GM23338 (cell line): ENCODE measurements at regions not wholly inside any gene's neighbourhood (a gene's known extent, or its start where the extent isn't known, plus 50 kb on each side); places are given as distances from the start of the nearest gene placed in this dataset.

Experiments
- ATAC-seq: fragments of 200-7000 bp; cut with Tn5 transposase; 3 replicates; pipeline ENCODE4 v1.9.1; 2020
- DNase-seq: peaks from one replicate; pipeline ENCODE4 v3.0.0-alpha.2; 2015; ENCODE audit warnings: low spot score
- H2AFZ ChIP-seq: fragments of 200-600 bp; sonication (generic); 2 replicates; pipeline ENCODE4 v1.8.0; 2016; ENCODE audit warnings: antibody characterized with exemption, mild to moderate bottlenecking, moderate library complexity
- H3F3A ChIP-seq: fragments of 200-600 bp; sonication (generic); replicated peaks from 2 replicates; pipeline ENCODE4 v1.8.0; 2017; ENCODE audit warnings: antibody characterized with exemption, mixed run types, low read depth
- H3K27ac ChIP-seq: fragments of 200-600 bp; sonication (generic); 2 replicates; pipeline ENCODE4 v1.6.1; 2016; ENCODE audit warnings: low read depth
- H3K27me3 ChIP-seq: fragments of 200-600 bp; sonication (generic); 2 replicates; pipeline ENCODE4 v1.8.0; 2016; ENCODE audit warnings: mild to moderate bottlenecking, mixed run types, moderate library complexity; ENCODE audit not compliant: insufficient read depth
- H3K36me3 ChIP-seq: fragments of 200-600 bp; sonication (generic); 2 replicates; pipeline ENCODE4 v1.8.0; 2016; ENCODE audit warnings: mild to moderate bottlenecking; ENCODE audit not compliant: insufficient read depth
- H3K4me1 ChIP-seq: fragments of 200-600 bp; sonication (generic); 2 replicates; pipeline ENCODE4 v1.8.0; 2016; ENCODE audit warnings: mild to moderate bottlenecking, moderate library complexity; ENCODE audit not compliant: insufficient read depth
- H3K4me2 ChIP-seq: fragments of 200-600 bp; sonication (generic); 2 replicates; pipeline ENCODE4 v1.7.1; 2017; ENCODE audit warnings: mixed run types
- H3K4me3 ChIP-seq: fragments of 200-600 bp; sonication (generic); 2 replicates; pipeline ENCODE4 v1.6.1; 2016; ENCODE audit warnings: mixed run types
- H3K79me2 ChIP-seq: fragments of 200-600 bp; sonication (generic); replicated peaks from 2 replicates; pipeline ENCODE4 v1.8.0; 2017; ENCODE audit warnings: mild to moderate bottlenecking; ENCODE audit not compliant: insufficient read depth
- H3K9me2 ChIP-seq: fragments of 200-600 bp; sonication (generic); 2 replicates; pipeline ENCODE4 v1.8.0; 2017; ENCODE audit not compliant: insufficient read depth
- H4K20me1 ChIP-seq: fragments of 200-600 bp; sonication (generic); replicated peaks from 2 replicates; pipeline ENCODE4 v1.8.0; 2017; ENCODE audit warnings: mild to moderate bottlenecking; ENCODE audit not compliant: insufficient read depth
- H3K27ac Mint-ChIP-seq: 2 replicates; pipeline ENCODE4 v1.8.0; 2020; ENCODE audit warnings: inconsistent platforms, mild to moderate bottlenecking, moderate library complexity, mixed read lengths
- H3K27me3 Mint-ChIP-seq: 3 replicates; pipeline ENCODE4 v1.8.0; 2022; ENCODE audit warnings: low read depth, mild to moderate bottlenecking, moderate library complexity, mixed read lengths, inconsistent platforms; ENCODE audit not compliant: insufficient read depth, poor library complexity
- H3K36me3 Mint-ChIP-seq: 3 replicates; pipeline ENCODE4 v1.8.0; 2021; ENCODE audit warnings: low read depth, mild to moderate bottlenecking, inconsistent platforms, moderate library complexity, mixed read lengths
- H3K4me1 Mint-ChIP-seq: 3 replicates; pipeline ENCODE4 v1.8.0; 2020; ENCODE audit warnings: mild to moderate bottlenecking, inconsistent platforms, mixed read lengths
- H3K4me3 Mint-ChIP-seq: 3 replicates; pipeline ENCODE4 v1.8.0; 2021; ENCODE audit warnings: moderate library complexity, mild to moderate bottlenecking, inconsistent platforms, mixed read lengths
- H3K9me3 Mint-ChIP-seq: 3 replicates; pipeline ENCODE4 v1.8.0; 2020; ENCODE audit warnings: moderate library complexity, mild to moderate bottlenecking, inconsistent platforms, mixed read lengths
- CREB1 ChIP-seq: fragments of 250-450 bp; sonication (Bioruptor Pico); IDR thresholded peaks from 2 replicates; pipeline ENCODE4 v1.5.0; 2020; ENCODE audit warnings: low read depth, mild to moderate bottlenecking, moderate library complexity
- CTCF ChIP-seq, 2 experiments: fragments of 200-600 bp in 1 of 2; sonication (generic) in 1 of 2; conservative IDR thresholded peaks; 2 replicates each; pipeline versions ENCODE4 v1.5.1 to v1.6.1; 2016 to 2017; ENCODE audit warnings: antibody characterized with exemption in 2 of 2, low read depth in 2 of 2, mild to moderate bottlenecking in 2 of 2, moderate library complexity in 1 of 2
- ETS1 ChIP-seq: IDR thresholded peaks from 2 replicates; pipeline ENCODE4 v1.6.1; 2016; ENCODE audit warnings: antibody characterized with exemption
- EZH2 ChIP-seq: fragments of 200-600 bp; sonication (generic); IDR thresholded peaks from one replicate; pipeline ENCODE4 v1.8.0; 2017; ENCODE audit warnings: antibody characterized with exemption, mild to moderate bottlenecking, low read depth; ENCODE audit not compliant: unreplicated experiment
- EZH2phosphoT487 ChIP-seq: fragments of 200-600 bp; sonication (generic); IDR thresholded peaks from one replicate; pipeline ENCODE4 v1.8.1; 2018; ENCODE audit warnings: antibody characterized with exemption; ENCODE audit not compliant: unreplicated experiment
- JUNB ChIP-seq: IDR thresholded peaks from one replicate; pipeline ENCODE4 v1.6.1; 2016; ENCODE audit warnings: antibody characterized with exemption; ENCODE audit not compliant: unreplicated experiment
- NANOG ChIP-seq: IDR thresholded peaks from 2 replicates; pipeline ENCODE4 v1.6.1; 2016; ENCODE audit warnings: antibody characterized with exemption, borderline replicate concordance
- POLR2AphosphoS5 ChIP-seq: IDR thresholded peaks from 2 replicates; pipeline ENCODE4 v1.6.1; 2016; ENCODE audit warnings: antibody characterized with exemption, low read depth
- REST ChIP-seq: IDR thresholded peaks from one replicate; pipeline ENCODE4 v1.6.1; 2018; ENCODE audit warnings: antibody characterized with exemption; ENCODE audit not compliant: unreplicated experiment
- STAT1 ChIP-seq: IDR thresholded peaks from one replicate; pipeline ENCODE4 v1.6.1; 2016; ENCODE audit warnings: antibody characterized with exemption; ENCODE audit not compliant: unreplicated experiment
- ZNF114 ChIP-seq: fragments of 250-450 bp; sonication (Bioruptor Pico); IDR thresholded peaks from 2 replicates; pipeline ENCODE4 v1.5.0; 2020; ENCODE audit warnings: mild to moderate bottlenecking, moderate library complexity
- ZNF331 ChIP-seq: fragments of 250-450 bp; sonication (Bioruptor Pico); IDR thresholded peaks from 2 replicates; pipeline ENCODE4 v1.5.0; 2020; ENCODE audit warnings: low read depth, mild to moderate bottlenecking, moderate library complexity
- ZNF462 ChIP-seq: fragments of 250-450 bp; sonication (Bioruptor Pico); IDR thresholded peaks from 2 replicates; pipeline ENCODE4 v1.5.0; 2020; ENCODE audit warnings: mild to moderate bottlenecking, moderate library complexity

GRCh38 chr9:88734527-88734926 lies 199.5 kb downstream of the NXNL2 start:
- Mint-ChIP-seq H3K27me3 (no peaks in the 10 kb centered on the region), H3K36me3 (no peaks in the 10 kb centered on the region; the same call in 2 of the 3 replicates), H3K4me1 (peaks cover 7% of the 10 kb centered on the region), H3K4me3 (no peak overlapping the region), H3K27ac (no peak overlapping the region), H3K9me3 (peaks cover 4% of the 10 kb centered on the region; the same call in 2 of the 3 replicates)
- H3F3A ChIP-seq: no peaks in the 10 kb centered on the region
- no peak for ATAC-seq
- no peaks in the 10 kb centered on the region for H3K27me3 ChIP-seq
- no peaks in the 10 kb centered on the region for H3K36me3 ChIP-seq
- no peak overlapping the region for H3K27ac ChIP-seq
- no peaks in the 10 kb centered on the region for H4K20me1 ChIP-seq
- no peaks in the 10 kb centered on the region for H3K4me1 ChIP-seq
- H3K79me2 ChIP-seq: no peaks in the 10 kb centered on the region
- DNase-seq: no peak
- peaks cover 6% of the 10 kb centered on the region; the same call in 1 of the 2 replicates for H3K9me2 ChIP-seq
- H3K4me3 ChIP-seq: no peak overlapping the region
- no peak overlapping the region for H3K4me2 ChIP-seq
- TF ChIP-seq ETS1 (no peak), ZNF114 (CRISPR knock-in tag) (no peak), ZNF462 (CRISPR knock-in tag) (no peak), EZH2 (no peak), NANOG (no peak), CTCF (conservative IDR thresholded peaks at IDR 0.05; ENCODE audit: low read depth in 2 of 2) (no peak), STAT1 (no peak), ZNF331 (CRISPR knock-in tag) (no peak), JUNB (no peak), REST (no peak), EZH2phosphoT487 (no peak), POLR2AphosphoS5 (no peak), CREB1 (CRISPR knock-in tag) (no peak)
- no peak overlapping the region for H2AFZ ChIP-seq
